Liver (tissue), 8 donors: ENCODE measurements at regions not wholly inside any gene's neighbourhood (a gene's known extent, or its start where the extent isn't known, plus 50 kb on each side); places are given as distances from the start of the nearest gene placed in this dataset.

Source experiments
- DNase-seq: peaks from one replicate; pipeline ENCODE4 v3.0.0-alpha.2; 2017; ENCODE audit warnings: low spot score
- H3K27ac ChIP-seq, 2 donors: one replicate each; pipeline ENCODE4 v1.7.0; 2013; ENCODE audit warnings: inconsistent platforms in 2 of 2, low read length in 2 of 2, control low read depth in 1 of 2, low read depth in 1 of 2, mild to moderate bottlenecking in 1 of 2
- H3K27me3 ChIP-seq, 4 donors: one replicate each; pipeline versions ENCODE4 v1.6.1 to v1.7.0; 2013; ENCODE audit warnings: low read length in 3 of 4, inconsistent platforms in 1 of 4, mild to moderate bottlenecking in 1 of 4, moderate library complexity in 1 of 4; ENCODE audit not compliant: control insufficient read depth in 4 of 4, insufficient read depth in 4 of 4
- H3K36me3 ChIP-seq, 4 donors: one replicate each; pipeline versions ENCODE4 v1.6.1 to v1.7.0; 2013; ENCODE audit warnings: low read length in 3 of 4, mild to moderate bottlenecking in 3 of 4, low read depth in 1 of 4, moderate library complexity in 1 of 4; ENCODE audit not compliant: control insufficient read depth in 4 of 4, insufficient read depth in 3 of 4
- H3K4me1 ChIP-seq, 4 donors: one replicate each; pipeline versions ENCODE4 v1.6.1 to v1.7.0; 2013; ENCODE audit warnings: low read length in 3 of 4, mild to moderate bottlenecking in 3 of 4, moderate library complexity in 1 of 4; ENCODE audit not compliant: control insufficient read depth in 4 of 4, insufficient read depth in 4 of 4
- H3K4me3 ChIP-seq, 3 donors: one replicate each; pipeline versions ENCODE4 v1.6.1 to v1.7.0; 2013; ENCODE audit warnings: low read length in 3 of 3, control low read depth in 1 of 3, low read depth in 1 of 3, mild to moderate bottlenecking in 1 of 3
- H3K9ac ChIP-seq, 2 donors: one replicate each; pipeline ENCODE4 v1.7.0; 2013; ENCODE audit warnings: low read length in 2 of 2, mild to moderate bottlenecking in 2 of 2, moderate library complexity in 2 of 2, control low read depth in 1 of 2, low read depth in 1 of 2
- H3K9me3 ChIP-seq, 4 donors: one replicate each; pipeline versions ENCODE4 v1.6.1 to v1.7.0; 2013; ENCODE audit warnings: low read length in 3 of 4; ENCODE audit not compliant: control insufficient read depth in 4 of 4
- CTCF ChIP-seq: fragments of 150-350 bp; IDR thresholded peaks from 2 replicates; pipeline ENCODE4 v1.5.1; 2017; ENCODE audit warnings: improper control_type of control experiment, low read depth, low read length; ENCODE audit not compliant: missing input control
- EGR1 ChIP-seq, 2 donors: IDR thresholded peaks; 2 replicates each; pipeline ENCODE4 v1.6.1; 2016 to 2018; ENCODE audit warnings: antibody characterized with exemption in 2 of 2, low read depth in 2 of 2
- FOXA1 ChIP-seq: IDR thresholded peaks from 2 replicates; pipeline ENCODE4 v1.6.1; 2016; ENCODE audit warnings: antibody characterized with exemption
- FOXA2 ChIP-seq: IDR thresholded peaks from 2 replicates; pipeline ENCODE4 v1.6.1; 2016; ENCODE audit warnings: antibody characterized with exemption
- GABPA ChIP-seq, 2 donors: IDR thresholded peaks in 1 of 2; conservative IDR thresholded peaks in 1 of 2; 2 replicates each; pipeline ENCODE4 v1.6.1; 2016; ENCODE audit warnings: antibody characterized with exemption in 2 of 2, mild to moderate bottlenecking in 1 of 2, moderate library complexity in 1 of 2
- HNF4A ChIP-seq, 2 donors: conservative IDR thresholded peaks; 2 replicates each; pipeline ENCODE4 v1.6.1; 2016; ENCODE audit warnings: antibody characterized with exemption in 2 of 2, mild to moderate bottlenecking in 2 of 2
- HNF4G ChIP-seq: IDR thresholded peaks from 2 replicates; pipeline ENCODE4 v1.6.1; 2016; ENCODE audit warnings: antibody characterized with exemption
- JUND ChIP-seq, 2 donors: IDR thresholded peaks; 2 replicates each; pipeline ENCODE4 v1.6.1; 2016; ENCODE audit warnings: antibody characterized with exemption in 2 of 2
- MAX ChIP-seq: IDR thresholded peaks from 2 replicates; pipeline ENCODE4 v1.6.1; 2016; ENCODE audit warnings: antibody characterized with exemption
- RAD21 ChIP-seq, 2 donors: IDR thresholded peaks; 2 replicates each; pipeline ENCODE4 v1.6.1; 2016; ENCODE audit warnings: antibody characterized with exemption in 2 of 2, mild to moderate bottlenecking in 2 of 2
- RXRA ChIP-seq, 2 donors: IDR thresholded peaks; 2 replicates each; pipeline ENCODE4 v1.6.1; 2017 to 2018; ENCODE audit warnings: antibody characterized with exemption in 2 of 2, mild to moderate bottlenecking in 1 of 2
- SP1 ChIP-seq: IDR thresholded peaks from 2 replicates; pipeline ENCODE4 v1.6.1; 2018; ENCODE audit warnings: antibody characterized with exemption, mild to moderate bottlenecking
- TAF1 ChIP-seq: conservative IDR thresholded peaks from 2 replicates; pipeline ENCODE4 v1.6.1; 2016; ENCODE audit warnings: antibody characterized with exemption, mild to moderate bottlenecking
- YY1 ChIP-seq: IDR thresholded peaks from 2 replicates; pipeline ENCODE4 v1.6.1; 2016; ENCODE audit warnings: antibody characterized with exemption, mild to moderate bottlenecking
- WGBS: extraction: QIAGEN DNeasy Blood & Tissue Kit; methylation state at CpG from one replicate; pipeline ENCODE4 v1.1.7; 2013; 5-methylcytosine and 5-hydroxymethylcytosine counted together
- TF ChIP-seq, protein P1 (sequence below): IDR thresholded peaks from 2 replicates; pipeline ENCODE4 v1.6.1; 2016; ENCODE audit warnings: antibody characterized with exemption
- TF ChIP-seq, protein P2 (sequence below): IDR thresholded peaks from 2 replicates; pipeline ENCODE4 v1.6.1; 2016; ENCODE audit warnings: antibody characterized with exemption
- donor health status: healthy.
- donor health status: healthy.
- donor health status: healthy.
- donor health status: healthy.
- donor health status: healthy.

- H3K9ac ChIP-seq, result no peak overlapping the region
- DNase-seq, result no peak
- 86% methylated on average over 4 of the region's 4 CpGs for WGBS
- no peaks in the 10 kb centered on the region for H3K36me3 ChIP-seq
- H3K27ac ChIP-seq, result no peak overlapping the region
- no peak overlapping the region for H3K4me3 ChIP-seq
- H3K4me1 ChIP-seq, result no peaks in the 10 kb centered on the region
- peaks cover 0 to 11% (median 1%) of the 10 kb centered on the region in 4 donors for H3K27me3 ChIP-seq
- TF ChIP-seq MAX, result no peak
- no peak for TF ChIP-seq TAF1
- TF ChIP-seq FOXA2, result no peak
- no peak for TF ChIP-seq EGR1 (IDR thresholded peaks at IDR 0.05; ENCODE audit: low read depth in 2 of 2)
- no peak for TF ChIP-seq RAD21 (IDR thresholded peaks at IDR 0.05)
- no peak for TF ChIP-seq FOXA1
- no peak for TF ChIP-seq HNF4A (conservative IDR thresholded peaks at IDR 0.05)
- no peak for TF ChIP-seq GABPA (IDR thresholded peaks at IDR 0.05 in 1 of 2, conservative IDR thresholded peaks at IDR 0.05 in 1 of 2)
- no peak for TF ChIP-seq YY1
- TF ChIP-seq RXRA (IDR thresholded peaks at IDR 0.05), result no peak
- TF ChIP-seq CTCF, result no peak
- no peaks in the 10 kb centered on the region for H3K9me3 ChIP-seq
Observed at GRCh38 chr11:33413301-33413700, 156.1 kb downstream of the HIPK3 start.

GRCh38 chr11:33412241-33412640 lies 155.1 kb downstream of the HIPK3 start:
- Histone ChIP-seq H3K36me3 (no peaks in the 10 kb centered on the region), H3K9ac (no peak overlapping the region), H3K4me3 (no peak overlapping the region), H3K27ac (no peak overlapping the region), H3K27me3 (peaks cover 0 to 11% (median 1%) of the 10 kb centered on the region in 4 donors), H3K4me1 (no peaks in the 10 kb centered on the region), H3K9me3 (no peaks in the 10 kb centered on the region)
- TF ChIP-seq GABPA (IDR thresholded peaks at IDR 0.05 in 1 of 2, conservative IDR thresholded peaks at IDR 0.05 in 1 of 2), result no peak
- TF ChIP-seq CTCF, result no peak
- TF ChIP-seq EGR1 (IDR thresholded peaks at IDR 0.05; ENCODE audit: low read depth in 2 of 2), result no peak
- TF ChIP-seq SP1, result no peak
- TF ChIP-seq RAD21 (IDR thresholded peaks at IDR 0.05), result no peak
- no peak for TF ChIP-seq FOXA1
- no peak for TF ChIP-seq RXRA (IDR thresholded peaks at IDR 0.05)
- no peak for TF ChIP-seq HNF4G
- TF ChIP-seq JUND (IDR thresholded peaks at IDR 0.05), result no peak
- no peak for TF ChIP-seq FOXA2
- no peak for TF ChIP-seq TAF1
- no peak for DNase-seq

GRCh38 chr11:33411751-33412150 lies 154.6 kb downstream of the HIPK3 start:
- no peaks in the 10 kb centered on the region for H3K4me1 ChIP-seq
- no peak overlapping the region for H3K9ac ChIP-seq
- H3K9me3 ChIP-seq, result no peaks in the 10 kb centered on the region
- H3K36me3 ChIP-seq, result no peaks in the 10 kb centered on the region
- WGBS, result 77% methylated on average over 4 of the region's 4 CpGs
- no peak for DNase-seq
- H3K27me3 ChIP-seq, result peaks cover 0 to 11% (median 1%) of the 10 kb centered on the region in 4 donors
- H3K27ac ChIP-seq, result no peak overlapping the region
- H3K4me3 ChIP-seq, result no peak overlapping the region
- TF ChIP-seq FOXA1 (no peak), CTCF (no peak), YY1 (no peak), HNF4G (no peak), HNF4A (conservative IDR thresholded peaks at IDR 0.05) (no peak), EGR1 (IDR thresholded peaks at IDR 0.05; ENCODE audit: low read depth in 2 of 2) (no peak), RXRA (IDR thresholded peaks at IDR 0.05) (no peak), FOXA2 (no peak), JUND (IDR thresholded peaks at IDR 0.05) (no peak), MAX (no peak)
- TF ChIP-seq, protein P1, sequence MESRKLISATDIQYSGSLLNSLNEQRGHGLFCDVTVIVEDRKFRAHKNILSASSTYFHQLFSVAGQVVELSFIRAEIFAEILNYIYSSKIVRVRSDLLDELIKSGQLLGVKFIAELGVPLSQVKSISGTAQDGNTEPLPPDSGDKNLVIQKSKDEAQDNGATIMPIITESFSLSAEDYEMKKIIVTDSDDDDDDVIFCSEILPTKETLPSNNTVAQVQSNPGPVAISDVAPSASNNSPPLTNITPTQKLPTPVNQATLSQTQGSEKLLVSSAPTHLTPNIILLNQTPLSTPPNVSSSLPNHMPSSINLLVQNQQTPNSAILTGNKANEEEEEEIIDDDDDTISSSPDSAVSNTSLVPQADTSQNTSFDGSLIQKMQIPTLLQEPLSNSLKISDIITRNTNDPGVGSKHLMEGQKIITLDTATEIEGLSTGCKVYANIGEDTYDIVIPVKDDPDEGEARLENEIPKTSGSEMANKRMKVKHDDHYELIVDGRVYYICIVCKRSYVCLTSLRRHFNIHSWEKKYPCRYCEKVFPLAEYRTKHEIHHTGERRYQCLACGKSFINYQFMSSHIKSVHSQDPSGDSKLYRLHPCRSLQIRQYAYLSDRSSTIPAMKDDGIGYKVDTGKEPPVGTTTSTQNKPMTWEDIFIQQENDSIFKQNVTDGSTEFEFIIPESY, result no peak
- TF ChIP-seq, protein P2, sequence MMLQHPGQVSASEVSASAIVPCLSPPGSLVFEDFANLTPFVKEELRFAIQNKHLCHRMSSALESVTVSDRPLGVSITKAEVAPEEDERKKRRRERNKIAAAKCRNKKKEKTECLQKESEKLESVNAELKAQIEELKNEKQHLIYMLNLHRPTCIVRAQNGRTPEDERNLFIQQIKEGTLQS, result no peak
